H1 (cell line): ENCODE measurements at regions not wholly inside any gene's neighbourhood (a gene's known extent, or its start where the extent isn't known, plus 50 kb on each side); places are given as distances from the start of the nearest gene placed in this dataset.

ENCODE experiments used
- CREB1 ChIP-seq: IDR thresholded peaks from 2 replicates; pipeline ENCODE4 v1.6.1; 2012; ENCODE audit warnings: inconsistent platforms
- CTCF ChIP-seq, 3 experiments: IDR thresholded peaks; 1 replicate in 2 of 3; 2 replicates in 1 of 3; pipeline versions ENCODE4 v1.5.1 to v1.6.1; 2011; ENCODE audit warnings: low read length in 3 of 3, mild to moderate bottlenecking in 3 of 3, inconsistent platforms in 2 of 3, low read depth in 1 of 3, moderate library complexity in 1 of 3; ENCODE audit not compliant: insufficient read depth in 1 of 3; ENCODE audit errors: control extremely low read depth in 1 of 3
- MAFK ChIP-seq: IDR thresholded peaks from 2 replicates; pipeline ENCODE4 v1.6.1; 2012; ENCODE audit warnings: low read depth, mild to moderate bottlenecking, improper control_type of control experiment, low read length
- RXRA ChIP-seq: IDR thresholded peaks from 2 replicates; pipeline ENCODE4 v1.6.1; 2011; ENCODE audit warnings: low read depth, mild to moderate bottlenecking, low read length, moderate library complexity; ENCODE audit not compliant: insufficient read depth
- USF2 ChIP-seq: IDR thresholded peaks from 2 replicates; pipeline ENCODE4 v1.6.1; 2011; ENCODE audit warnings: low read length, improper control_type of control experiment

- TF ChIP-seq CTCF (IDR thresholded peaks at IDR 0.05; ENCODE audit: control extremely low read depth in 1 of 3, insufficient read depth in 1 of 3, low read depth in 1 of 3, low read length in 3 of 3) (no peak), MAFK (no peak), CREB1 (no peak), RXRA (no peak), USF2 (no peak)
Measured at GRCh38 chr11:70900540-70900939, 351.8 kb downstream of the SHANK2 start.
